ENCODE measurements at regions not wholly inside any gene's neighbourhood (a gene's known extent, or its start where the extent isn't known, plus 50 kb on each side); places are given as distances from the start of the nearest gene placed in this dataset.
"Not testable (repeated sequence)": the region's sequence is repeated elsewhere in the genome, so short reads cannot be mapped to it uniquely, and the experiment has no call there.

DNA sequence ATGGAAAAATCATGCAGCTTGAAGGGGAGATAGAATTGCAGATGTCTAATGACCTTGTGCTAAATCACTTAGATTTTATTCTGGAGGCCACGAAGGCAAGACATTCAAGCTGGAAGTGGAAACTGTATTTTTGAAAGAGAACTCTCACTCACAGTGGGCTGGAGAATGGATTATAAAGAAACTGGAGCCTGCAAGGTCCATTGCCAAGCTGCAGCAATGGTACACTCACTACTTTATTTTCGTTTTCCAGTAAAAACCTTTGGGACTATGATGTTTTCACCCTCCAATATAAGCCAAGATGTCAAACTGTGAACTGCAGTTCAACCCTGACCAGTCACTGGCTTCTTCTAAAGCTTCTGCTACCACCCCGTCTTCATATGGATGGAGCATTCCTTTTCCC, 62.0 kb downstream of the SKIDA1 start:
- no peak for DNase-seq (ENCODE audit: low read depth in 2 of 2)

- DNase-seq (ENCODE audit: low read depth in 2 of 2): no peak
These were observed 67.2 kb downstream of the SKIDA1 start for GRCh38 chr10:21458126-21458871.

- no peak for DNase-seq (ENCODE audit: low read depth in 2 of 2)
These were observed 69.3 kb downstream of the SKIDA1 start for GRCh38 chr10:21456160-21456559.

DNA sequence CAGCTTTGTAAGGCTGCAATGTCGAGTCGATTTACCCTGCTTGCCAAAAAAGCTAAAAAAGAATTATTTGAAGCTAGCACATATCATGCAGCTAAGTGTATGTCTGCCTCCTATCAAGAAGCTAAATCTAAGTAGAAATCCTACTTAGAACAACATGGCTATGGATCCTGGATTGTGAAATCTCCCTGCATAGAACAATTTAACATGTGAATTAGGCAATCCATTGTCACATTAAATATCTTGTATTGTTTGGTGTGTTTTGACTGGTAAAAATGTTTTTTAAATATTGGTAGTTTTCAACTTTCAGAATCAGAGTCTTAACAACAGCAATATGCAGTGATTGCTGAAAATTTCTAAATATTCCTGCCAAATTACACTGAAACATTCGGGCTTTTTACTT, 73.3 kb downstream of the SKIDA1 start:
- DNase-seq (ENCODE audit: low read depth in 2 of 2): no peak

- DNase-seq (ENCODE audit: low read depth in 2 of 2): no peak
These were observed 76.1 kb downstream of the SKIDA1 start for GRCh38 chr10:21449288-21449966.

DNA sequence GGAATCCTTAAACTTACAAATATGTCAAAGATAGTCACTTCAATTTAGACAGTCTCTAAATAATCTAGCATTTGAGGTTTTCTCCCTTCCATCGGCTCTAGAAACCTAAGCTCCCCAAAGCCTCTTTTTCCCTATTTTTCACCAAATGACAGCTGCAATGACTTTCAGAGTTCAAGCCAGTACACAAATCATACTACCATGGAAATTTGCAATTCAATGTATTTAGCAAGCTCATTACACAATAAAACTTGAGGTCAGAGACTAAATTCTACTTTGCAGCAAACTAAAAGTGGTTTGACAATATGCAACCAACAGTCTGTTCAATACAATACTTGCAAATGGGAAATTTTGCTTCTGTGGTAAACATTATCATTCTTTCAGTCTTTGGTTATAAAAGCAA, 80.3 kb downstream of the SKIDA1 start:
- DNase-seq (ENCODE audit: low read depth in 2 of 2): no peak

DNA sequence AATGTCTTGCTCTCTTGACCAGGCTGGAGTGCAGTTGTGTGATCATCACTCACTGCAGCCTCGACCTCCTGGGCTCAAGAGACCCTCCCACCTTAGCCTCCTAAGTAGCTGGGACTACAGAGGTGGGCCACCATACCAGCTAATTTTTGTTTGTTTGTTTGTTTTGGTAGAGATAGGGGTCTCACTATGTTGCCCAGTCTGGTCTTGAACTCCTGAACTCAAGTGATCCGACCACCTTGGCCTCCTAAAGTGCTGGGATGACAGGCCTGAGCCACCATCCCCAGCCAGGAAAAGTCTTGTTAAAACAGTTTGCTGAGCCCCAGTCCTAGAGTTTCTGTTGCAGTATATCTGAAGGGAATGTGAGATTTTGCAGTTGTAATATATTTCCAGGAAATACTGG, 83.9 kb downstream of the SKIDA1 start:
- DNase-seq (ENCODE audit: low read depth in 2 of 2): no peak

GRCh38 chr10:21438914-21439313, 86.6 kb downstream of the SKIDA1 start:
- not testable (repeated sequence) for DNase-seq (ENCODE audit: low read depth in 2 of 2)

DNA sequence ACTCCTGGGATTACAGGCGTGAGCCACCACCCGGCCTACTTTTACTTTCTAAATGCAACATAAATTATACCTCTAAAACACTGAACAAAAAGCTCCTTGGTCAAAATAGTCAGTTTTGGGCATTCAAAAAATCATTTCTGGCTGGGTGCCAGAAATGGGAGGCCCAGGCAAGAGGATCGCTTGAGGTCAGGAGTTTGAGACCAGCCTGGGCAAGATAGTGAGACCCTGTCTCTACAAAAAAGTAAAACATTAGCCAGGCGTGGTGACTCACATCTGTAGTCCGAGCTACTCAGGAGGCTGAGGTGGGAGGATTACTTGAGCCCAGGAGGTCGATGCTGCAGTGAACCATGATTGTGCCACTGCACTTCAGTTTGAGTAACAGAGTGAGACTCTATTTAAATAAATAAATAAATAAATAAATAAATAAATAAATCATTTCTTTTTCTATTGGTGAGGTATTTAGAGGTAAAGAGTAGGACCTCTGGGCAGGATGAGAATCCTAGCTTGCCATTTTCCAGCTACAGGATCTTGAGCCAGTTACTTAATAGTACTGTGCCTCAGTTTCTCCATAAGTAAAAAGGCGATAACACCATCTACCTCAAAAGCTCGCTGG, 87.6 kb downstream of the SKIDA1 start:
- DNase-seq (ENCODE audit: low read depth in 2 of 2): no peak

DNA sequence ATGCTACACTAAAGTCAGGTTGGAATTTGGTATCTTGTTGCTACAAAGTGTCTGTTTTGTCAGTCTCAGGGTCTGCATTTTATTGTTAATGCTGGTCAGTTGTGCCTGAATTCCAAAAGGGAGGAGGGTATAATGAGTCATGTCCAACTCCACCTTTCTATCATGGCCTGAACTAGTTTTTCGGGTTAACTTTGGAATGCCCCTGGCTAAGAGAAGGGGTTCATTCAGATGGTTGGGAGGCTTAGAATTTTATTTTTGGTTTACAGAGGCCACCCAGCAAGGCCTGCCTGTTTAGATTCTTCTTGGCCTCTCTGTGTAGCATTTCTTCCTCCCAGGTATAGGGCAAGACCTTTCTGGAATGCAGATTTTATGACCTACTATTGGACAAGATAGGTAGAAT, 93.2 kb downstream of the SKIDA1 start:
- DNase-seq (ENCODE audit: low read depth in 2 of 2): no peak

GRCh38 chr10:21431799-21432198, 93.7 kb downstream of the SKIDA1 start:
- no peak for DNase-seq (ENCODE audit: low read depth in 2 of 2)

DNA sequence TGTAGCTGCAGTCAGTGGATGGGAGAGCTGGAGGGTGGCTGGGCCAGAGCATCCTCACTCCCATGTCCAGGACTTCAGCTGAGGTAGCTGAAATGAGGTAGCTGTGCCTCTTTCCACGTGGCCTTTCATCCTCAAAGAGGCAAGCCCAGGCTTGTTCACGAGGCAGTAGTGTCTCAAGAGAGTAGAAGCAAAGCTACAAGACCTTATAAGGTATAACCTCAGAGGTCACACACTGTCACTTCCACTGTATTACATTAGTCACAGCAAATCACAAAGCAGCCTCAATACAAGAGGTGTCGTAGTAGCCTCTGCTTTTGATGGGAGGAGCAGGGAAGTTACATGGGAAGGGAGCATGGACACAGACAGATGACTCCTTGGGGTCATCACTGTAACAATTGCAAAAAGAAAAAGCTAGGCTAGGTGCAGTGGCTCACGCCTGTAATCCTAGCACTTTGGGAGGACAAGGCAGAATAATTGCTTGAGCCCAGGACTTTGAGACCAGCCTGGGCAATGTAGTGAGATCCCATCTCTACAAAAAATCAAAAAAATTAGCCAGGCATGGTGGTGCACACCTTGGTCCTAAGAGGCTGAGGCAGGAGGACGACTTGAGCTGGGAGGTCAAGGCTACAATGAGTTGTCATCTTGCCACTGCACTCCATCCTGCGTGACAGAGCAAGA, 97.5 kb downstream of the SKIDA1 start:
- no peak for DNase-seq (ENCODE audit: low read depth in 2 of 2)

GRCh38 chr10:21424459-21424861, 101.0 kb downstream of the SKIDA1 start:
- DNase-seq (ENCODE audit: low read depth in 2 of 2): no peak

DNA sequence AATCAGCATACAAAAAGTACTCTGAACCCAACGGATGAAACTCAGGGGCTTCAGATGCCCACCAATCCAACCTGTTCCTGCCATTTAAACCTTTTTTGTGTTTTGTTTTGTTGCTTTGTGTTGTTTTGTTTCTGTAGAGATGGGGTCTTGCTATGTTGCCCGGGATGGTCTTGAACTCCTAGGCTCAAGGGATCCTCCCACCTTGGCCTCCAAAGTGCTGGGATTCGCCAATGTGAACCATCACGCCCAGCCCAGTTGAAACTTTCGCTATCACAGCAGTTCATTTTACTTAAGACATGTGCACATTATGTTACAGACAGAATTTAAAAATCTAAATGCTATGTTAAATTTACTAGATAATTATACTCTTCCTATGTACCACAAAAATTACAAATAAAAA, 101.6 kb downstream of the SKIDA1 start:
- no peak for DNase-seq (ENCODE audit: low read depth in 2 of 2)

- no peak for DNase-seq (ENCODE audit: low read depth in 2 of 2)
These were observed 102.1 kb downstream of the SKIDA1 start for GRCh38 chr10:21423338-21423737.

- no peak for DNase-seq (ENCODE audit: low read depth in 2 of 2)
These were observed 103.7 kb downstream of the SKIDA1 start for GRCh38 chr10:21421794-21422193.

DNA sequence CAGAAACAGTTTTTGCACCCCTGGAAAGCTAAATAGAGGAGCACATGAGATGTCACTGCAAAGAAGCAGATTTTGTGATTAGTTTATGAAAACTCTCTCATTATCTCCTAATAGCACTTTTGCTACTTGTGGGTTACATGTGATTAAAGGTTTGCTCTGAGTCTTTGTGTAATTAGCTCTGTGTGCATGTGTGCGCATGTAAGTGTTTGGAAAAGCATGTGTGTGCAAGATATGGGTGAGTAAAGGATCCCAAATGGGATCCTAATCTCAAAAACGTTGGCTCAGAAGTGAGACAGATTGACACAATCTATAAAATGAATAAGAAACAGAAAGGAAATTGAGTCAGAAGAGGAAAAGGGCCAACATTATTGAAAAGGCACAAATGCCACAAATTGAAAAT, 104.5 kb downstream of the SKIDA1 start:
- DNase-seq (ENCODE audit: low read depth in 2 of 2): no peak

- DNase-seq (ENCODE audit: low read depth in 2 of 2): not testable (repeated sequence)
These were observed 106.4 kb downstream of the SKIDA1 start for GRCh38 chr10:21418981-21419576.

DNA sequence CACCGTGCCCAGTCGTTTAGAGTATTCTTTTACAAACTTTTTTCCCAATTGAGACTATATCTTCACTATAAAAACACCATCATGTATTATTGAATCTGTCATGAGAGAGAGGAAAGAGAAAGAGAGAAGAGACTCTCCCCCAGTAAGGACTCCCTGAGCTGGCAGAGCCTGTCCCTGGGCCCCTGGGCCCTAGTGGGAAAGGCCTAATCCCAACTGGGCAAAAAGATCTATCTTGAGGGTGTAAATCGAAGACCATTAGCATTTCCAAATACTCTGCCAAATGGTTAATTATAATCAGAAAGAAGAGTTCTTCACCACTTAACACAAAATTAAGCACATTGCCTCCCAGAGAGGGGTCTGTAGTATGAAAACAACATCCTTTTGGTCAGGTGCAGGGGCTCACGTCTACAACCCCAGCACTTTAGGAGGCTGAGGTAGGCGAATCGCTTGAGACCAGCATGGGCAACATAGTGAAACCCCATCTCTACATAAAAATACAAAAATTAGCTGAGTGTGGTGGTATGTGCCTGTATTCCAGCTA, 108.2 kb downstream of the SKIDA1 start:
- DNase-seq (ENCODE audit: low read depth in 2 of 2): no peak

- no peak for DNase-seq (ENCODE audit: low read depth in 2 of 2)
These were observed 111.8 kb downstream of the SKIDA1 start for GRCh38 chr10:21413680-21414079.

GRCh38 chr10:21413268-21413667, 112.2 kb downstream of the SKIDA1 start:
- no peak for DNase-seq (ENCODE audit: low read depth in 2 of 2)
